Stimulated activated CD4-positive, alpha-beta T cell treated with anti-CD3 and anti-CD28 coated beads, TNF-alpha, amount 100 ng/mL, for 1 hour (primary cell): ENCODE measurements at regions not wholly inside any gene's neighbourhood (a gene's known extent, or its start where the extent isn't known, plus 50 kb on each side); places are given as distances from the start of the nearest gene placed in this dataset.

ENCODE experiments used
- DNase-seq, 3 donors: peaks; one replicate each; pipeline ENCODE4 v3.0.0-alpha.2; 2020; ENCODE audit warnings: low read depth in 3 of 3, low spot score in 1 of 3

DNA sequence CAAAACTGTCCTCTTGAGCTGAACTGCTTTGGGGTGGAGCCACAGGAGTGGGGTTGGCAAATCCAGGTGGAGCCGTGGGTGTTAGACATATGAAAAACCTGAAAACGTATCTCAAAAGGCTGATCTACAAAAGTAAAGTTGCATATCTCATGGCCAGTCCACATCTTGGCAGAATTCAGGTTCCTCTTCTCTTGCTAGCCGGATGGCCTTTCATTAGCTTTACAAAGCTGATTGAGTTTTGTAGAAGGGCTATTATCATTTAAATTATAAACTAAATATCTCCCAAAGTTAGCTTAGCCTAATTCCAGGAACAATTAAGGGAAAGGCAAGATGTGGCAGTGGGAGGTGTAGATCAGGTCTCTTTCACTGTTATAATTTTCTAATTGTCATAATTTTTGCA lies 1427.7 kb downstream of the EFNB2 start:
- DNase-seq = no peak

DNA sequence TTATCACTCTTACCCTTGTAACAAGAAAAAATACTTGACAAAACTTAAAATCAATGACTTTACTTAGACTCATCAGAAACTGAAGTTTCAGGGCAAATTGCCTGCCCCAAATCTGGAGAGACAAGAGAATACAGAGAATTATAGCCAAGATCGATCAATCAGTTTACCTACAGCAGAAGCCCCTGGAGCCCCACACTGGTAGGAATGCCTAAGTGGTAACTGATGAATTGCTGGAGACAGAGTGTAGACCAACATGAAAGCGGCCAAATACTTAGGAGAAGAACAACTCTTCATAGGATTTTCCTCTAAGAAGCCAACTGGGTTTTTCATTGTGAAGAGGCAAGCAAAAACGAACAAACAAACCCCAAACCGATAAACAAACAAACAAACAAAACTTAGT lies 1430.0 kb downstream of the EFNB2 start:
- no peak for DNase-seq

DNA sequence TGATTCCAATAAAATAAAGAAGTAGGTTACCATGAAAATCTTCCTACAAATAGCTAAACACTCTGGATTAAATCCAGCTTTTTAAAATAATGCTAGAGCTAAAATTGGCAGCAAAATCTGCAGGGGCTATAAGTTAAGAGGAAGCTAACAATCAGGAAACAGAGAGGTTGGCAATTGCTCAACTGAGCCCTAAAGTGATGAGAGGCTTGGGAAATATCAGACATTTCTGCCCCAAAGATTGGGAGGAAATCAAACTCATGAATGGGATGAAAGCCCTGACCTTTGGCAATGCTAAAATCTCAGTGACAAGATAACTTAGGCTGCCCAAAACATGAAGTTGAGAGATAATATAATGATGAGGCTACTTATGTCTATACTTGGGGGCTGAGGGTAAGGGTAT lies 1437.9 kb downstream of the EFNB2 start:
- no peak for DNase-seq

DNA sequence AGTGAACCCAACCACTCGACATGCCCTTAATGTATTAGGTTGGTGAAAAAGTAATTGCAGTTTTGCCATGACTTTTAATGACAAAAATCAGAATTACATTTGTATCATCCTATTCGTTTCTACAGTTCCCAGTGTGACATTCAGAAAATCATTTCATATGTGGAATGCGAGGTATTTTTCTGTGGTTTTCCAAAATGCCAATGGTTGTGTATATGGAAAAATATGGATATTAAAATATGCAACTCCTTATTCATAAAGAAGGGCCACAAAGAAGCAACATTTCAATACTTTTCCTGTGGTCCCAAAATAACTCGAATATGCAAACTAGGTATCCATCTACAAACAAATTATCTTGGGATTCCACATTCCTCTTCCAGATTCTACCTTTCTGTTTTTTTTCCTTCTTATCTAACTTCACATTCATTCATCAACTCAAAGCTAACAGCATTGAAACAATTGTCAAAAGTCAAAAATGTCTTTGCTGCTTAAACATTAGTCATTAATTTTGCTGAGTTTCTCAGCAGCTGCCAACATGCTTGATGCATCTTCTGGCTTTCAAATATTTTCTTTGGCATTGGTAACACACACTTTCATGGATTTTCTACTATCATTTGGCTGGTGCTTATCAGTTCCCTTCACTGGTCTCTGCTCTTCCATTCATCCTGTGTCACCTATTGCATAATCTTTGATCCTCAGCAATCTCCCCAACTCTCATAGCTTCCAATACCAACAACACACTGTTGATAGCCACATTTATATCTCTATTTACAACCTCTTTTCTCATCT lies 1445.4 kb downstream of the EFNB2 start:
- no peak for DNase-seq

DNA sequence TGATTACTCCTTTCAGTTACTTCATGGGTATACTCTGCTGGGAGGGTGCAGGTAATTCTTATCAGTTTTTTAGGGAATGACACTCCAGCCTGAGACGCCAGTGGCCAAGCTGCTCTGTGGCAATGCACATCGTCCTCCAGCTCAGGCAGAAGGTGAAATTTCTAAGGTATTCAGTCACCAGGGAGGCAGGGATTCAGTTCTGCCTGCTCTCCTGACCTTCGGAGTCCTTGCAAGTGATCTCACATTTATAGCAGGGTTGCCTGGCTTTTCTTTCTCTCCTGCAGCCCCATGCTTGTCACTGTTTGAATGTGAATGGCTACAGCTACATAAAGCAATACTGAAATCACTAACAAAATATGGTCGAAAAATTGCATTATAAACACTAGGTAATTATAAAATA lies 1447.5 kb downstream of the EFNB2 start:
- no peak for DNase-seq

DNA sequence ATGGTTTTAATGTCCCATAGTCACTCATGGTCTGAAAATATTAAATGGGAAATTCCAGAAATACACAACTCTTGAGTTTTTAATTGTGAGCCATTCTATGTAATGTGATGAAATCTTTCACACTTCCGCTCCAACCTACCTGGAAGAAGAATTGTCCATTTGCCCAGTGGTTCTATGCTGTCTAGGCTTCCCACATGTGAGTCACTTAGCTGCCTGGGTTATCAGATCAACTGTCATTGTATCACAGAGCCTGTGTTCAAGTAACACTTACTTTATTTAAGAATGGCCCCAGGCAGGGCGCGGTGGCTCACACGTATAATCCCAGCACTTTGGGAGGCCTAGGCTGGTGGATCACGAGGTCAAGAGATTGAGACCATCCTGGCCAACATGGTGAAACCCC lies 1450.5 kb downstream of the EFNB2 start:
- DNase-seq = no peak

DNA sequence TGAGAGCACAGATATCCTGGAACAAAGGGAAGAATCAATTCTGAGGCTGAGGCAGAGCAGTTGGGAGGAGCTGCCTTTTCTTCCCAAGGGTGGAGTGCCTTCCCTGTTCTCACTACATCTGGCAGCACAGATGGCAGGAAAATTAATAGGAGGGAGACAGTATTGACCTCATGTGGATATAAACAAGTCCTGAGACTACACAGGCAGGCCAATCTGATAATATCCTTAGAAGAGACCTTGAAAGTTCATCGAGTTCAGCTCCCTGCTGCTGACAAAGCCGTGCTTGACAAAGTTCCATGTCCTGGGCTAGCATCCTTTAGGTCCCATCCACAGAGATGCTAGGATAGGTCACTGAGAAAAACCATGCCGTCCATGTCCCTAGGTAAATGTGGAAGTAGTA lies 1451.5 kb downstream of the EFNB2 start:
- DNase-seq = no peak

DNA sequence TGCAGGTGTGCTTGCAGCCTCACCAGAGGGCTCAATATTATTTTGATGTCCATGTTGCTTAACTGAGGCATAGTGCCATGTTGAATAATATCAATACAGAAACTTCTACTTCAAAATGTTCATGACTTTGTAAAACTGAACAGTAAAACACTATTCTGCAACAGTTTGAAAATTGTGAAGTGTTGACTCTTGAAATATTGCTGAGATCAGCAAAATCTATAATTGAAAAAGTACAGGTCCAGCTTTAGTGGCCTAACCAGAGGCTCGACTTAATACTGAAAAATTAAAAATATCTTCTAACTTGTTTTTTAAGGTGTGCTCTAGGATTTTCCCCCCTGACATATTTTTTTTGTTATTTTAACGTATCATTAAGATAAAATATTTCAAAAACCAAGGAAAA lies 1460.7 kb downstream of the EFNB2 start:
- DNase-seq = no peak

DNA sequence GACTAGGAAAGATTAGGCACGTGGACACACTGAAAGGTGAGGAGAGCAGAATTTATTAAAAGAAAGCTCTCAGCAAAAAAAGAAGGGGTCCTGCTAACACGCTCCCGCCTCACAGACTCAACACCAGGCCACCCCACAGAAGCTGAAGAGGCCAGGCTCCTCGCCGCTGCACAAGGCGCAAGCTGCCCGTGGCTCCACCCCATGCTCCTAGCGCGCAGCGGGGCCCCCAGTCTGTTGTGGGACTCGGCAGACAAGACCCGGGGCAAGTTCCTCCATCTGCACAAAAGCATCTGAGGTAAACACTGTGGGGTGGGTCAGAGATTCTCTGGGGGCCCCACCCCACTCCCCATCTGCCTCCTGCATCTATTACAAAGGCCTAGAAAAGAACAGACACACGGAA lies 1462.4 kb downstream of the EFNB2 start:
- no peak for DNase-seq

DNA sequence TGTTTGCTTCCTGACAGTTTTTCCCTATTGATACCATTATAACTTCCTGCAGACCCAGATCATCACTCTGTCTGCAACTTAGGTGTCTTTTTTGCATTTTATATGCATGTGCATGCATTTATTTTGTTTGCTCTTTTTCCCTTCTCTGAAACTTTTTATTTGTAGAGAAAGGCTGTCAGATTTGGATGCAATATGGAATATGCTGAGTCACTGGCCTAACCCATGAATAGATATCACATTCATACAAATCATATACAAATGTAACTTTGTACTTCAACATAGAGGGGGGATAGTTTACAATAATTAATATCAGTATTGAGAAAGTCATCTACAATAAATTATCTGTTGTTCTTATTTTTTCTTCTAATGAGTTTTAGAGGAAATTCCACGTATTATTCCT lies 1465.0 kb downstream of the EFNB2 start:
- no peak for DNase-seq

DNA sequence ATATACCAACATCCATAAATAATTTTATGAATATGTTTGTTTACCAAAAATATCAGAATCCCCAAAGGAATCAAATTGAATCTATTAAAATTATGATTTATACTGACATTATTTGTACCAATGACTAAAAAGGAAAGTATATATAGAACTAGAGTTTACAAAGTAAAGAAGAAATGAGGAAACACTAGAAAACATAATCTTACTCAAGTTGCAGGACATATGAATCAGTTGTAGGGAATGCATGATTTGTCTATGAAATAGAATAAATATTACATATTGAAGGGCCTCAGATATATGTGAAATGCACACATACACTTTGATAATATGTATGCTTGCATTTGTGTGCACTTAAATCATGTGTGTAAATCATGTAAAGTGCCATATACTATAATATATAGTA lies 1466.4 kb downstream of the EFNB2 start:
- DNase-seq = no peak

DNA sequence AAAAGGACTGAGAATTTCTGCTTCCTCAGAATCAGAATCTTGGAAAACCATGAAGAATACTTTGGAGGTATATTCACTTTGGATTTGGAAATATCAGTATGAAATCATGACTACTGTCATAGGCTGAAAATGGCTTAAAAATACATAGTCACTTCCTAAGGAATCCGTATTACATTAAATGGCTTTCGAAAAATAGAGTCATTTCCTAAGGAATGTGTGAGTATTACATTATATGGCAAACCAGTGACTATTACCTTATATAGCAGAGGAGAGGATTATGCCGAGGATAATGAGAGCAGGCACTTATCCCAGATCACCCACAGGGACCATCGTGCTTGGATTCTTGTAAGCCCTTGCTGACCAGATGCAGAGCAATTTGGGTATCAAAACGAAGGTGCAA lies 1471.8 kb downstream of the EFNB2 start:
- DNase-seq = no peak

DNA sequence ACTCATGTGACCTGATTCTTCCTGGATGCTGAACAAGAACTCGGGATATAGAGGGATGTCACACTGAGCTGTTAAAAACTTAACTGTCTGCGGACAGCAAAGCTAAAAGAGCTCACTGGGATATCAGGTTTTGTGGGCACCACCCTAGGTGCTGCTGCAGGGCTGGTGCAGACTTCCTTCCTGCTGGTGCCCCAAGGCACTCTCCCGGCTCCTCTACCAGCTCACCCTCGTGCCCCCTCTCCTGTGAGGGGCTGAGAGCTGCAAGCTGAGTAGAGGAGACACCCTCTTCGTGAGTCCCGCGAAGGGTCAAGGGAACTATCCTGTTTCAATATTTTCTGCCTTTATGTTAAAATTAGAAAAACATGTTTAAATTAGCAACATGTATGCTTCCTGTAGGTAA lies 1475.7 kb downstream of the EFNB2 start:
- no peak for DNase-seq

DNA sequence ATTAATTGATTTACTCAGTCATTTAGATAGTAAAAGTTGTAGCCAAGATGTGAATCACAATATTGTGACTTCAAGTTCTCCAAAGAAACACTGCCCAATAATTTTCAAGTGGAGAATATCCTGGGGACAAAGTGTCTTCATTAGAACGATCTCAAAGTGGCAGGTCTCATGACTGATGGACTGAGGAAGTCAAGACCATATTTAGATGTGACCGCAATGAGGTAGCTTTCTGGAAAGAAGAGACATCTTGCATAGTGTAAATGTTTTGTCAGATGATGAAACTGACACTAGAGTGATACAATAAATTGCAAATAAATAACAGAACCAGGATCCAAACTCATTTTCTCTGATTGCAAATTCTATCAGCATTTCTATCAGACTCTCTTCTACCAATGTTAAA lies 1476.9 kb downstream of the EFNB2 start:
- no peak for DNase-seq

DNA sequence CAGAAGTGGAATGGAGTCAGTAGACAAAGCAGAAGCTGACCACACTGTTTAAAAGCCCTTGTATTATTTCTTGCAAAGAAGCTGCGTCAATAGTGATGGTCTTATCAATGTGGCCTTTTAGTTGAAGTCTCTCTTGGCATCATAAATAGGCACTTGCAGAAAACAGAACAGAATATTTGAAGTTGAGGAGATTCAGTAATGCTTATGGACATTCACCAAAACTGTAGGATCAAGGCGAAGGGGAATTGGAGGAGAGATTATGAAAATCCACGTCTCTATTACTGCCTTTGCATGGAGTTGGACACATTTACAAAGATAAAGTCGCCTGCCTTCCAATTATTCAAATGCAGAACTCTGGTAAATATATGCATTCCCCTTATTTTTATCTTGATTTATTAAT lies 1482.8 kb downstream of the EFNB2 start:
- no peak for DNase-seq

DNA sequence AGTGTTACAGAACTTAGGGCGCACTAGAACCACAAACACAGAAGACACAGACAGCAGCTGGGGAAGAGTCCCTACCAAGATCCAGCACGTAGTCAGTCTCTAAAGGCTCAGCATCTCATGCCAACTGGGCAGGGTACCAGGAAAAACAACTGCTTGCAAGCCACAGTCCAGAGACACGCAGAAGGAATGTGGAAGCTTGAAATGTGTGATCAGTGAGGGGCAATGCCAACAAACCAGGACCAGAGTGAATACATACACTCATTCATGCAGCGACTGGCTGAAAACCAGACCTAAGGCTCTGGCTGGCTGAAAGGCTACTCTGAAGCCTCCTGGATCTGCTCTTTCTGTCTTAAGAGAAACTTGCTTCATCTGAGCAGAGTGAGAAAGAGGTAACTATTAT lies 1484.8 kb downstream of the EFNB2 start:
- DNase-seq = no peak

DNA sequence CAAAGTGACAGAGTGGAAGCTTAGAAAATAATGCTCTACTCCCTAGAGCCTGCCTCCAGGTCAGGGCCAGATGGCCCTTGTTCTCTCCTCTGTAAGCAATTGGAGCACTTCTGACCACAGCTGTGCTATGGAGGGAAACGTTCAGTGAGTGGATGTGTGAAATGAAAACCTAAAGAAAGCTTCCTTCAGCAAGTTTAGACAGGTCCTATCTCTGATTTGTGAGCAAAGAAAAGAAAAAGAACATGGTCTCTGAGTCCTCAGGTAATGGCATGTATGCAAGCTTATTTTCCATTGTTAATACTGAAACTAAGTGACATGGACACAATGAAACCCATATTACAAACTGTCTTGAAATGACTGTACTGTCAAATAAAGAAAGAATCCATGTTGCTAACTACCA lies 1486.8 kb downstream of the EFNB2 start:
- no peak for DNase-seq

DNA sequence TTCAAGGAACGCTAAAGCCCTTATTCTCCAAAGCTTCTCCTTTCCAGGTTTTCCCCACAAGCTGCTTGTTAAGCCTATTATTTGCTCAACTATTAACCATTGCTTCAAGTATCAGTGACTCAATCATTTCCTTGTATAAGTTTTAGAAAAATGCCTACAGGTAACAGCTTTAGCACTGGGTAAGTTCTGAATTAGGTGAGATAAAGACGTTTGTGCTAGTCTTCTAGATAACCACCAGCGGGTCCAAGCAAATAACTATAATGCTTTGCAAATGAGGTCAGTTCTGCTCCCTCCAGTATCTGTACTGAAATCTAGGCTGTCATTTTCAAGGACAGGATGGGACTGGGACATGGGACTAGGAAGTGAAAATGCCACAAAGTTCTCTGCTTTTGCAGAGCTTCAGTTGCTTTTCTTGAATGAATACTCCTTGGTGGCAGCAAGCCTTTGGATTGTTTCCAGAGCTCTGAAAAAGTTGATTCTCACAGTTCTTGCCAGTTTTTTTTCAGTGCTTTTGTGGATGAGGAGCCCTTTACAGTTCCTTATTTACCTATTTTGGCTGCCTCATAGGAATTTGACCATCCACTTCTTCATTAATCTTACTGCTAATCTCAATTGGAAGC lies 1487.7 kb downstream of the EFNB2 start:
- no peak for DNase-seq

DNA sequence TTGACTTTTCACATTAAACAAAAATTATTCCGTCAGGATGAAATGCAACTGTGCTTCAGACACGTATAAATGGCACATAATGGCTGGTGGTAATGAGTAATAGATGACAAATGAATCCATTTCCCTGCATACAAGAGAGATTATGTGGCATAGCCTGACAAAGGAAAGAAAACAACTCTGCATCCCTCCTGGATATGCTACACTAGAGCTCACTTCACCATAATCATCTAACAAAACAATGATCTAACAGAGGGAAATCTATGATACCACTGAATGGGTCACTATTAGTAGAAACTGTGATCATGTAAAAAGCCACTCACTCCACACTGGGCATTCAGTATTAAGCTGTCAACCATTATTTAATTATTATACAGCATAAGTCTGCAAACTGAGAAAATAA lies 1498.4 kb downstream of the EFNB2 start:
- DNase-seq = no peak

DNA sequence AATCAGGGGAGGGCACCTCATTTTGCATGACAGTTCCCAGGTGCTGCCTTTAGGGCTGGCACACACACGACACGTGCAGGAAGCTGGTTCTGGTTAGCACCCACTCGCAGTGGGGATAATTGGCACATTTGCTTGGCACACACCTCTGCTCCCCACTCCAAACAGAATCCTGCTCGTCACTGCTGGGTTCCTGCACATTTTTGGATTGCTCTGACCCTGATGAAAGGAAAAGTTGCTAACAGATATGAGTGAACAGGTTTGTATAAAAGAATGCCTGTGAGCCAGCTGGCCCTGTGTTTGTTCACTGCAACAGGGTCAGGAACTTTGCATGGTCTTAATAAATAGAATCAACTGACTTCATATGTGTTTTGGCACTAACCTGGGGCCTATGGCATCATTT lies 1500.4 kb downstream of the EFNB2 start:
- DNase-seq = no peak

DNA sequence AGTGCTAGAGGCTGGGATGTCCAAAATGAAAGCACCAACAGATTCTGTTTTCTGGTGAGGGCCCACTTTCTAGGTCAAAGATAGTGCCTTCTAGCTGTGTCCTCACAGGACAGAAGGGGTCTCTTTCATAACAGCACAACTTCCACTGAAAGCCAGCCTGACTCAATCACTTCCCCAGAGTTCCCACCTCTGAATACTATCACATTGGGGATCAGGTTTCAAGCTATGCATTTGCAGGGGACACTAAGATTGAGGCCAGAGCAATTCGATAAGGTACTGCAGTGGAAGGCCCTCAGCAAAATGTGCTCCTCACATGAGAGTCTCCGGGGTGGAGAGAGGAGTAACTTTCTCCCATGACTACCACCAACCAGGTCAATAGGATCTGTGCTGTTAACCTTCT lies 1501.5 kb downstream of the EFNB2 start:
- DNase-seq = no peak

DNA sequence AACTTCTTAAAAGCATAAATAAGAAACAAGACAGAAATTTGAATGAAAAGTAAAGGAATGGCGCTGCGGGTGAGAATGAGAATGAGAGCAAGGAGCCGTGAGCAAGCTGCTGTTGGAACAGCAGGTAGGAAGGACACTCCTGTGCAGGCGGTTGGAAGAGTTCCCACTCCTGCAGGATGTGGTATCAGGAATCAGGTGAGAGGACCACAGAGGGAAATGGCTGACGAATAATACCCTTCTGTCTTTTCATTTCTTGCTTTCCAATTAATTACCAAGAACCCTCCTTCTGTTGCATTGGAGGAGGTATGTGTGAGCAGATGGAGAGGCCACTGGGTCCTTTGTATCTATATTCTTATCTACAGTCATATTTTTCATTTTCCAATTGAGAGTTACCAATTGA lies 1504.2 kb downstream of the EFNB2 start:
- DNase-seq = no peak

DNA sequence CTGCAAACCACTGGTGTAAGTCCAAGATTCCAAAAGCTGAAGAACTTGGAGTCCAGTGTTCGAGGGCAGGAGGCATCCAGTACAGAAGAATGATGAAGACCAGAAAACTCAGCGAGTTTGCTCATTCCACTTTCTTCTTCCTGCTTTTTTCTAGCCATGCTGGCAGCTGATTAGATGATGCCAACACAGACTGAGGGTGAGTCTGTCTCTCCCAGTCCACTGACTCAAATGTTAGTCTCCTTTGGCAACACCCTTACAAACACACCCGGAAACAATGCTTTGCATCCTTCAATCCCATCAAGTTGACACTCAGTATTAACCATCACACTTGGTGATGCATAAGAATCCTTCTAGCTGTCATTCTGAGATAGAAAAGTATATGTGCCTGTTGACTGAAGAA lies 1504.6 kb downstream of the EFNB2 start:
- DNase-seq = no peak
